Fibroblast of lung (primary cell): ENCODE measurements at regions not wholly inside any gene's neighbourhood (a gene's known extent, or its start where the extent isn't known, plus 50 kb on each side); places are given as distances from the start of the nearest gene placed in this dataset.

Experiments
- CTCF ChIP-seq, 2 donors: IDR thresholded peaks in 1 of 2; conservative IDR thresholded peaks in 1 of 2; 1 replicate in 1 of 2; 2 replicates in 1 of 2; pipeline ENCODE4 v1.5.1; 2011 to 2012; ENCODE audit warnings: low read length in 2 of 2, control low read depth in 1 of 2, inconsistent platforms in 1 of 2, low read depth in 1 of 2, mild to moderate bottlenecking in 1 of 2
- EZH2 ChIP-seq: IDR thresholded peaks from 2 replicates; pipeline ENCODE4 v1.5.1; 2012; ENCODE audit warnings: low read length, control low read depth, mild to moderate bottlenecking; ENCODE audit errors: missing control alignments

GRCh38 chr1:80594013-80594412 lies 1206.7 kb upstream of the ADGRL2 start:
- TF ChIP-seq CTCF (conservative IDR thresholded peaks at IDR 0.05 in 1 of 2, IDR thresholded peaks at IDR 0.05 in 1 of 2; ENCODE audit: low read depth in 1 of 2, low read length in 2 of 2): no peak
- TF ChIP-seq EZH2: no peak
